SK-N-MC (cell line): ENCODE measurements at regions not wholly inside any gene's neighbourhood (a gene's known extent, or its start where the extent isn't known, plus 50 kb on each side); places are given as distances from the start of the nearest gene placed in this dataset.

Source experiments
- EZH2 ChIP-seq: fragments of 200-600 bp; sonication (generic); IDR thresholded peaks from one replicate; pipeline ENCODE4 v1.6.1; 2017; ENCODE audit warnings: antibody characterized with exemption
- FOXP2 ChIP-seq: optimal IDR thresholded peaks from 2 replicates; pipeline ENCODE3; 2011; ENCODE audit warnings: mild to moderate bottlenecking, moderate library complexity; ENCODE audit not compliant: insufficient read depth; ENCODE audit errors: extremely low read length, control extremely low read depth
- POLR2AphosphoS5 ChIP-seq: IDR thresholded peaks from 2 replicates; pipeline ENCODE4 v1.6.1; 2012; ENCODE audit warnings: mild to moderate bottlenecking, low read depth, low read length, borderline replicate concordance

DNA sequence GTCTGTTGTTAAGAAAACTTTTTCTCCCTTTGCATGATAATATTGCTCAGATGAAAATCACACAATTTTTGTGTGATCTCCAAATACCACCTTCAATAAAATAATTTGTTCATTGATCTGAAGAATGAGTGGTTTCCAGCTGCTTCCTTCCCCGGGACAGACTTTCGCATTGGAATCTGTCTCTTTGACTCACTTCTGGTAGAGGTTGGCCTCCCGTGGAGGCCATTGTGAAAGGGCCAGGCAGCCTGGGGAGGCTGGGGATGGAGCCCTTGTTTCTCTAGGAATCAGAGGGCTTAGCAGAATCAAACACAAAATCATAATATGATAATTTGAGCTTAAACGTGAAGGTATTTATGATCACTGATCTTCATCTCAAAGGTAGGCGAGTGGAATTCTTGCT, 135.0 kb upstream of the ZNF536 start:
- TF ChIP-seq POLR2AphosphoS5 (no peak), EZH2 (no peak), FOXP2 (no peak)
